Tibial artery (tissue), 4 donors: ENCODE measurements at regions not wholly inside any gene's neighbourhood (a gene's known extent, or its start where the extent isn't known, plus 50 kb on each side); places are given as distances from the start of the nearest gene placed in this dataset.
"Not testable (repeated sequence)": the region's sequence is repeated elsewhere in the genome, so short reads cannot be mapped to it uniquely, and the experiment has no call there.

Experiments
- DNase-seq, 2 donors: peaks; one replicate each; pipeline ENCODE4 v3.0.0-alpha.2; 2019
- H3K27ac ChIP-seq, 2 donors: fragments of 200-600 bp; sonication (generic) in 1 of 2; 1 replicate in 1 of 2; 2 replicates in 1 of 2; pipeline ENCODE4 v1.5.1; 2018 to 2019; ENCODE audit warnings: mild to moderate bottlenecking in 1 of 2
- H3K27me3 ChIP-seq, 2 donors: fragments of 200-600 bp; sonication (generic) in 1 of 2; one replicate each; pipeline versions ENCODE4 v1.5.1 to v1.6.0; 2016 to 2019
- H3K36me3 ChIP-seq, 3 donors: fragments of 200-600 bp; sonication (generic) in 2 of 3; one replicate each; pipeline ENCODE4 v1.5.1; 2016 to 2019; ENCODE audit warnings: mild to moderate bottlenecking in 2 of 3
- H3K4me1 ChIP-seq, 4 donors: fragments of 200-600 bp; sonication (generic) in 2 of 4; 1 replicate in 3 of 4; 2 replicates in 1 of 4; pipeline ENCODE4 v1.5.1; 2016 to 2019
- H3K4me3 ChIP-seq, 2 donors: fragments of 200-600 bp; sonication (generic) in 1 of 2; 1 replicate in 1 of 2; 2 replicates in 1 of 2; pipeline ENCODE4 v1.5.1; 2018 to 2019; ENCODE audit warnings: mild to moderate bottlenecking in 2 of 2
- H3K9me3 ChIP-seq, 3 donors: fragments of 200-600 bp; sonication (generic) in 1 of 3; one replicate each; pipeline ENCODE4 v1.5.1; 2016 to 2019
- CTCF ChIP-seq, 2 experiments: fragments of 200-600 bp in 1 of 2; fragments of 450-650 bp in 1 of 2; IDR thresholded peaks; one replicate each; pipeline ENCODE4 v1.5.1; 2017 to 2019; ENCODE audit warnings: antibody characterized with exemption in 2 of 2, mild to moderate bottlenecking in 1 of 2, moderate library complexity in 1 of 2
- intact Hi-C: fragments of 100-400 bp; cut with DNase I; formaldehyde crosslinking; loops from one replicate; pipeline ENCODE4 v1.15.0; 2023; ENCODE audit warnings: low total_unique reads

GRCh38 chr12:42728770-42729534, 139.4 kb upstream of the PRICKLE1 start:
- Histone ChIP-seq H3K4me1 (no peaks in the 10 kb centered on the region), H3K4me3 (no peak overlapping the region), H3K36me3 (no peaks in the 10 kb centered on the region), H3K27me3 (no peaks in the 10 kb centered on the region), H3K9me3 (peaks cover 0 to 11% (median 6%) of the 10 kb centered on the region in 3 donors), H3K27ac (no peak overlapping the region)
- intact Hi-C loops, result no loop called here
- no peak for TF ChIP-seq CTCF (IDR thresholded peaks at IDR 0.05)
- DNase-seq, result no peak

GRCh38 chr12:42728287-42728686, 138.7 kb upstream of the PRICKLE1 start:
- no peak for TF ChIP-seq CTCF (IDR thresholded peaks at IDR 0.05)
- Histone ChIP-seq H3K27me3 (no peaks in the 10 kb centered on the region), H3K4me3 (no peak overlapping the region), H3K4me1 (no peaks in the 10 kb centered on the region), H3K36me3 (no peaks in the 10 kb centered on the region), H3K27ac (no peak overlapping the region), H3K9me3 (peaks cover 0 to 11% (median 6%) of the 10 kb centered on the region in 3 donors)
- DNase-seq, result no peak
- intact Hi-C loops, result no loop called here

GRCh38 chr12:42725809-42726208, 136.3 kb upstream of the PRICKLE1 start:
- peaks cover 0 to 11% (median 6%) of the 10 kb centered on the region in 3 donors for H3K9me3 ChIP-seq
- no peak for TF ChIP-seq CTCF (IDR thresholded peaks at IDR 0.05)
- no peaks in the 10 kb centered on the region for H3K36me3 ChIP-seq
- intact Hi-C loops, result no loop called here
- no peak overlapping the region for H3K4me3 ChIP-seq
- no peaks in the 10 kb centered on the region for H3K4me1 ChIP-seq
- no peak for DNase-seq
- no peak overlapping the region for H3K27ac ChIP-seq
- no peaks in the 10 kb centered on the region for H3K27me3 ChIP-seq

- peak in 1 of 2 donors; percentile 25 for DNase-seq
- Histone ChIP-seq H3K27me3 (no peaks in the 10 kb centered on the region), H3K36me3 (no peaks in the 10 kb centered on the region), H3K27ac (no peak overlapping the region), H3K9me3 (peaks cover 0 to 3% (median 0%) of the 10 kb centered on the region in 3 donors), H3K4me1 (no peaks in the 10 kb centered on the region), H3K4me3 (no peak overlapping the region)
- no peak for TF ChIP-seq CTCF (IDR thresholded peaks at IDR 0.05)
- intact Hi-C loops, result no loop called here
These were observed 126.9 kb upstream of the PRICKLE1 start for GRCh38 chr12:42716491-42716891.

GRCh38 chr12:42713566-42713965, 124.0 kb upstream of the PRICKLE1 start:
- H3K4me3 ChIP-seq, H3K27me3 ChIP-seq, H3K27ac ChIP-seq, H3K4me1 ChIP-seq, H3K9me3 ChIP-seq, DNase-seq, intact Hi-C loops, H3K36me3 ChIP-seq: not testable (repeated sequence)

GRCh38 chr12:42708374-42708773, 118.8 kb upstream of the PRICKLE1 start:
- H3K9me3 ChIP-seq, DNase-seq, H3K27ac ChIP-seq, H3K27me3 ChIP-seq, H3K4me1 ChIP-seq, H3K36me3 ChIP-seq, H3K4me3 ChIP-seq, intact Hi-C loops: not testable (repeated sequence)
